Left lobe of liver (tissue), 2 donors: ENCODE measurements at regions not wholly inside any gene's neighbourhood (a gene's known extent, or its start where the extent isn't known, plus 50 kb on each side); places are given as distances from the start of the nearest gene placed in this dataset.
"Not testable (repeated sequence)": the region's sequence is repeated elsewhere in the genome, so short reads cannot be mapped to it uniquely, and the experiment has no call there.

Source experiments
- ATAC-seq: fragments of 200-7000 bp; cut with Tn5 transposase; one replicate; pipeline ENCODE4 v1.9.1; 2020; ENCODE audit warnings: mild to moderate bottlenecking, moderate library complexity
- DNase-seq: peaks from one replicate; pipeline ENCODE4 v3.0.0-alpha.2; 2020; ENCODE audit warnings: low spot score
- donor health status: DM: no; HTN: no; CAD: no; lungs with moderate emphysema.
- donor health status: DM: no; HTN: yes; CAD: no.

- DNase-seq = no peak
- no peak for ATAC-seq
Observed at GRCh38 chr5:77910602-77911188, 134.6 kb upstream of the TBCA start.

- ATAC-seq = no peak
Observed at GRCh38 chr5:77909237-77909636, 133.1 kb upstream of the TBCA start.

GRCh38 chr5:77908787-77909186 is 132.6 kb upstream of the TBCA start:
- DNase-seq = no peak
- ATAC-seq = no peak

More at GRCh38 chr5:77909237-77909636, 133.1 kb upstream of the TBCA start:
- no peak for DNase-seq

GRCh38 chr5:77907786-77908185 is 131.6 kb upstream of the TBCA start:
- DNase-seq (no peak), ATAC-seq (no peak)

- DNase-seq = no peak
- no peak for ATAC-seq
Observed at GRCh38 chr5:77906806-77907205, 130.7 kb upstream of the TBCA start.

- ATAC-seq (no peak), DNase-seq (no peak)
Observed at GRCh38 chr5:77904362-77904761, 128.2 kb upstream of the TBCA start.

- DNase-seq (no peak), ATAC-seq (no peak)
Observed at GRCh38 chr5:77900691-77901090, 124.6 kb upstream of the TBCA start.

- DNase-seq (no peak), ATAC-seq (no peak)
Observed at GRCh38 chr5:77898385-77898784, 122.2 kb upstream of the TBCA start.

- ATAC-seq = no peak
- no peak for DNase-seq
Observed at GRCh38 chr5:77896338-77896737, 120.2 kb upstream of the TBCA start.

- not testable (repeated sequence) for DNase-seq, ATAC-seq
Observed at GRCh38 chr5:77894103-77894502, 118.0 kb upstream of the TBCA start.

- ATAC-seq = no peak
- no peak for DNase-seq
Observed at GRCh38 chr5:77893225-77893860, 117.2 kb upstream of the TBCA start.

- ATAC-seq (no peak), DNase-seq (no peak)
Observed at GRCh38 chr5:77892061-77893010, 116.2 kb upstream of the TBCA start.

- no peak for DNase-seq
- ATAC-seq = no peak
Observed at GRCh38 chr5:77885519-77885918, 109.4 kb upstream of the TBCA start.

GRCh38 chr5:77882670-77883257 is 106.6 kb upstream of the TBCA start:
- no peak for ATAC-seq
- no peak for DNase-seq

GRCh38 chr5:77881528-77881927 is 105.4 kb upstream of the TBCA start:
- no peak for ATAC-seq

GRCh38 chr5:77877516-77878355 is 101.6 kb upstream of the TBCA start:
- ATAC-seq (peak; percentile 17), DNase-seq (no peak)

More at GRCh38 chr5:77881528-77881927, 105.4 kb upstream of the TBCA start:
- no peak for DNase-seq

GRCh38 chr5:77876862-77877502 is 100.8 kb upstream of the TBCA start:
- peak; percentile 93 for ATAC-seq
- no peak for DNase-seq

GRCh38 chr5:77876316-77876715 is 100.2 kb upstream of the TBCA start:
- DNase-seq = no peak
- no peak for ATAC-seq

- no peak for DNase-seq
- ATAC-seq = no peak
Observed at GRCh38 chr5:77874691-77875090, 98.6 kb upstream of the TBCA start.

- ATAC-seq (no peak), DNase-seq (no peak)
Observed at GRCh38 chr5:77873239-77873638, 97.1 kb upstream of the TBCA start.
